GM20000 (cell line): ENCODE measurements at regions not wholly inside any gene's neighbourhood (a gene's known extent, or its start where the extent isn't known, plus 50 kb on each side); places are given as distances from the start of the nearest gene placed in this dataset.

Experiments used
- DNase-seq: peaks from one replicate; pipeline ENCODE4 v3.0.0; 2012; ENCODE audit warnings: low spot score
- CTCF ChIP-seq: IDR thresholded peaks from 2 replicates; pipeline ENCODE4 v1.5.1; 2012; ENCODE audit warnings: mild to moderate bottlenecking, control low read depth; ENCODE audit errors: extremely low read depth, missing control alignments

GRCh38 chr7:52956379-52956915 lies 79.0 kb upstream of the POM121L12 start:
- DNase-seq, result no peak
- no peak for TF ChIP-seq CTCF

DNA sequence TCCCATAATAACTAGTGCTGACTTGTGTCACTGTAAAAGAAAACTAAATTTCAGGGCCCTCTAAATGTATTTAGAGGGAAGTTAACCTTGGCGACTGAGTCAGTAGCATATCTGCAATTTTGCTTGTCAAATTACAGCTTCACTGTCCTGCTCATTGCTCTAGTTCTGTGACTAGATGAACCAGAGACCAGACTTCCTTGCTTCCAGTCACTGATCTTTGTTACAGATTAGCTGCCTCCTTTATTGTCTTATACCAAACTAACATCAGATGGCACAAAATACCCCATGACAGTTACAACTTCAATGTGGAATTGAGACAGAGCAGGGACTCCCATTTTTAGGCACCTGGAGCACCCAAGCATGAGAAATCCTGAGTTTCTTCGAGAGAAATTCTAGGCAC lies 79.9 kb upstream of the POM121L12 start:
- no peak for DNase-seq
- no peak for TF ChIP-seq CTCF

DNA sequence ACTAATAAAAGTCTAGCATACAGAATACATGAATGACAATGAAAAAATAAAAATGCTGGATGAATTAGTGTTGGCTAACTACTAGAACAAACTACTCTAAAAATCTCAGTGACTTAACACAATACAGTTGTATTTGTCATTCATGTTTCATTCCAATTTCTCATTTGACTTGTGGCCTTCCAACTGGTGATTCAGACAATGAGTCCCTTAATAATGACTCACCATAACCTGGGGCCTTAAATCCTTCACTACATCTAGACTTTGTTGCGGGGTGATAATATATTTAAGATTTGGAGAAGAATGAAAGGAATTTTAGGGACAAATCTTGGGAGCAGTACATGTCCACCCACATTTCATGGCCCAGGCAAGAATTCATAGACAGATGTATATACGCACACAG lies 90.5 kb upstream of the POM121L12 start:
- DNase-seq, result no peak
- TF ChIP-seq CTCF, result no peak

- no peak for TF ChIP-seq CTCF
- no peak for DNase-seq
These were observed 95.0 kb upstream of the POM121L12 start for GRCh38 chr7:52940481-52940880.

DNA sequence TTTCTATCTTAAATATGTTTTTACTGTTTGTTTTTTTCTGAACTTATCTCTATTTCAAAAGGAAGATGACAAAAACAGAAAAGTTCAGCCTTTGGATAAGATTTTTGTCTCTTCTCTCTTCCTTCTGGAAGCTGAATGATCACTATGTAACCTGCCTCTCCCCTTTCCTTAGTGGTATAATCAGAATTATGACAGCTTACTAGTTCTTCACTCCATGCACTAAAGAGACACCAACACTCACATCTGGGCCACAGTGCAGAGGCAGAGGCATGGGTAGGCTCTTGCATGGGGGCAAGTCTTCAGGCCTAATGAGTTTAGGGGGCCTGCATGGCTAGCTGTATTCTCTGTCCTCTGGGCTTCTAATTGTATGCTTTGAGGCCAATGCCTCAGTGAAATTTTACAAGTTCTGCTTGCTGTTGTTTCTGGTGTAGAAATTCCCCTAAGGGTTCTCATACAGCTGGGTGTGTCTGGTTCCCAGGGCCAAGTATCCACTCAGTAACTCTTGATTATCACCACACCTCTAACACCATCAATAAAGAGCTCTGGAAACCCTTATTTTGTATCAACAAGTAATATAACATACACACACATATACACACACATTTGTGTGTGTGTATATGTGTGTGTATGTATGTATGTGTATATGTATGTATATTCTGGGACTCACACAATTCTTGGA lies 96.8 kb upstream of the POM121L12 start:
- no peak for TF ChIP-seq CTCF
- DNase-seq, result no peak

GRCh38 chr7:52936750-52937149 lies 98.7 kb upstream of the POM121L12 start:
- no peak for TF ChIP-seq CTCF
- no peak for DNase-seq

DNA sequence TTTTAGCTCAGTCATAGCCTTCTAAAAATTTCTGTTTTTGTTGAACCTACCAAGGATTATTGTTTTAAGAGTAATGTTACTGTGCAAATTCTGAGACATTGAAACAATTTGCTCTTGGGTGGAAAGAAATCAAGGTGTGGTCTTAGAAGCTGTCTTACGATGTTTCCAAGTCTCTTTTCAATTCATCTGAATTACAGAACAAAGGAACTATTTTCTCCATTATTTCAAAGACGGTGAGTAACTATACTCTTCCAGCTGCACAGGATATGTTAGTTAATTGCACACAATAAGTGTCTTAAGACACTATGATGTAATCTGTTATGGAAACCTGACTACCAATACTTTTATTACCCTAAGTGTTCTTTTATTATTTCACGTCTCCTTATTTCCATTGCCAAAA lies 106.8 kb upstream of the POM121L12 start:
- no peak for DNase-seq
- TF ChIP-seq CTCF, result no peak
